ENCODE measurements at regions not wholly inside any gene's neighbourhood (a gene's known extent, or its start where the extent isn't known, plus 50 kb on each side); places are given as distances from the start of the nearest gene placed in this dataset.
A peak's percentile ranks its signal among the peaks of the same experiment; 100 is the strongest.
"Not testable (repeated sequence)": the region's sequence is repeated elsewhere in the genome, so short reads cannot be mapped to it uniquely, and the experiment has no call there.

DNA sequence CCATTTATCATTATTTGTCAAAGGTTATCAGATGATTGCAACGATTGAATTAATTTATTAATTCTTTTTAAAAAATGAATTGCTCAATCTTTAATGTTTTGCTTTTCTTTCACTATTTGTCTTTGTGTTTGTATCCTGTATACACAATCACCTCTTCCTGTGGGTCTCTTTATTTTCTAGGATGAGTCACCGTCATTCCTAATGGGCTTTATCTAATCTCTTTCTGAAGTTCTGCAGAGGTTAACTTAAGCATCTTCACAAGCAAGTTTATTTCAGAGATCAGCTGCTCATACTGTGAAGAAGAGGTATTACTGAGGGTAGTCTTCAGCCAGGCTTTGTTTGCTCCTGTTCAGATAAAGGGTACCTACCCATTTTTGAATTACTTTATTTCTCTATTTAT, 323.9 kb downstream of the NNT start:
- DNase-seq (ENCODE audit: low read depth in 2 of 2): no peak

DNA sequence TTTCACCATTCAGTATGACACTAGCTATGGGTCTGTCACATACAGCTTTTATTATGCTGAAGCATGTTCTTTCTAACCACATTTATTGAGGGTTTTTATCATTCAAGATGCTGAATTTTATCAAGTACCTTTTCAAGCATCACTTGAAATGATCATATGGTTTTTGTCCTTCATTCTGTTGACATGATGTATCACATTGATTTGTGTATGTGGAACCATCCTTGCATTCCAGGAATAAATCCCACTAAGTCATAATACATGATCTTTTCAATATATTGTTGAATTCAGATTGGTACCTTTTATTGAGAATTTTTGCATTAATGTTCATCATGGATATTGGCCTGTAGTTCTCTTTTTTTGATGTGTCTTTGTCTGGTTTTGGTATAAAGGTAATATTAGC, 317.4 kb downstream of the NNT start:
- no peak for DNase-seq (ENCODE audit: low read depth in 2 of 2)

GRCh38 chr5:43917925-43918324, 314.9 kb downstream of the NNT start:
- DNase-seq (ENCODE audit: low read depth in 2 of 2): no peak

DNA sequence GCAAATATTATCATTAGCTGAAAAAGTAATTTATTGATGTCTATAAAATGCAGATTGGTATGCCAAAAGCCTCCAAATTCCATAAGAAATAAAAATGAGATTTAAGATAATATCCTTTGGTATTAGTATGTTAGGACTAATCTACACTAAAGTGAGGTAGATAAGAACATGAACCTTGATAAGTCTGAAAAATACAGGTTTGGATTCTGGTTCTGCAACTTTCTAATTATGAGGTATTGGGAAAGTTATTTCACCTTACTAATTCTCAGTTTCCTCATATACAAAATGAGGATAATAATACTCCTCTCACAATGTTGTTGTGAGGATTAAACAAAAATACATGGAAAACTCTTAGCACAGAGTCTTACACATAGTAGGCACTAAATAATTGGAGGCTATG, 300.1 kb downstream of the NNT start:
- no peak for DNase-seq (ENCODE audit: low read depth in 2 of 2)

- DNase-seq (ENCODE audit: low read depth in 2 of 2): no peak
Measured at GRCh38 chr5:43900974-43901373, 298.0 kb downstream of the NNT start.

DNA sequence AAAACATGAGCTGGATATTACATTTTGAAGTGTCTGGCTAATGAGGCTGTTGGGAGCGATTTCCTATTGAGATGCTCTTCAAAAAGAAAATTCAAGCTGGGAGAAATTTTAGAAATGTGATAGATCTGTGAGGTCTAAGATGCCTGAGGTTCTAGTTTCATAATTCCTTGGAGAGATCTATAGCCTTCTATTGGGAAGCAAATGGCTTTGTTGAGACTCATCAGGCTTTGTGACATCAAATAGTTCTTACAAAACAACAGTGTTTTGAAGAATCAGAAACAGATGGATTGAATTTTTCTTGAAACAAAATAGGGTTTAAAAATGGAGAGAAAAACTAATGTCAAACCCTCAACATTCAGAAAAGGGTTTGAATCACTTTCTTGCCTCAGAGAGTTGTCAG, 292.9 kb downstream of the NNT start:
- DNase-seq (ENCODE audit: low read depth in 2 of 2): no peak

DNA sequence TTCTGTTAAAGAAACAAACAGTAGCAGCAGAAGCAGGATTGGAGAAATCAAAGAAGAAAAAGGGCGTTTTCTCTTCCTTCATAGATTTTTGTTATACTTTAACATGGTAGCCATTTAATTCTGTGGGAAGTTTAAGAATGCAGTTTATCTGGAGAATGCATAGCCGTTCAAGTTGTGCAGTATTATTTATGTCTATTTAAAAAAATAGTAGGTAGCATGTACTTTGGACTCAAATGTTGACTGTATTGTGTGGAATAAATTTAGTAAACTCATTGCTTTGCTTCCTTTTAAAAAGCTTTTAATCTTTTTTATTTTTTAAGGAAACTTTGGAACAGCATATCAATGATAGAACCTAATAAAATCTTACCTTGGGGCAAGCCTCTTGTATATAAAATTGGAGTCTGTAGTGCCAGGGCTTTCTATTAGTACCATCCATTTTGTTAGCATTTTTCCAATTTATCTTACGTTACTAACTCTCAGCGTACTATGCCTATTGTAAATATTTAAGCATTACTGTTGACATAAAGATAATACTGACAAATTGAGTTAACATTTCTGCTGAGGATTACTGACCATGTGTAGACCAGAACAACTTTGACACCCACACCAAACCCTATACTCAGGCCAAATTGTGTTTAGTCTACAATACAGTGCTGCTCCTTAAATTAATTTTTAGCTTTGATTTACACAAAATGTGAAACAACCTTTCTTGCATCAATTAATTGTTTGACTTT, 291.1 kb downstream of the NNT start:
- DNase-seq (ENCODE audit: low read depth in 2 of 2): no peak

DNA sequence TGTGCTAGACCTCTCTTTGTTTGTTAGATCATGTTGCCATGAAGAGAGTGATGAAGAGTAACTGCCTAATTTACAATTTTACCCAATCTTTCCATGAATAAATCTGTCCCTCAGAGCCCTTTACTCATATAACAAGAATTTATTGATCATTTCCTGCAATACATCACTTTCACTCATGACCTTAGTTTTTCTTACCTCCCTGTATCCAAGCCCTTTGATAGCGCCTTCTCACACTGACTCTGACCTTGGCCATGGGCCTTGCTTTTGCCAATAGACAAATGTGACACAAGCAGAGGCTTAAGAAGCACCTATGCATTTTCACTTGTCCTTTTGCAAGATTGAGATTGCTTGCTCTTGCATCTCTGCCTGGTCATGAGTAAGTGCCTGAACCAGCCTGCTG, 288.1 kb downstream of the NNT start:
- DNase-seq (ENCODE audit: low read depth in 2 of 2): no peak

DNA sequence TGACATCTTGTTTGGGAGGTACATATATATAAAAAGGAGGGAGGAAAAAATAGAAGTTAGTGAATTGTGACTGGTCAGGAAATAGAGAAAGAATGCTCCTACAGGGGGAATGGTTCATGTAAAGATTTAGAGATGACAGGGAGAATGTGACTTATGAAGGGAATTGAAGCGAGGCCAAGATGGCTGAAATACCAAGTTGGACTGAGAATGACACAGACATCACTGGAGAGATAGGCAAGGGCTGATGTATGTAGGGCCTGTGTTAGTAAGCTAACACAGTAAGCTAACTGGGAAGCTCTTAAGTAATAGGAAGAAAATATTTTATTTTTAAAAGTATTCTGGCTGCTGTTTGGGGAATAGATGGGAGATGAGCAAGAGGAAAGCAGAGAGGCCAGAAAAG, 286.3 kb downstream of the NNT start:
- DNase-seq (ENCODE audit: low read depth in 2 of 2): no peak

GRCh38 chr5:43875741-43876140, 272.8 kb downstream of the NNT start:
- no peak for DNase-seq (ENCODE audit: low read depth in 2 of 2)

GRCh38 chr5:43874772-43875171, 271.8 kb downstream of the NNT start:
- no peak for DNase-seq (ENCODE audit: low read depth in 2 of 2)

DNA sequence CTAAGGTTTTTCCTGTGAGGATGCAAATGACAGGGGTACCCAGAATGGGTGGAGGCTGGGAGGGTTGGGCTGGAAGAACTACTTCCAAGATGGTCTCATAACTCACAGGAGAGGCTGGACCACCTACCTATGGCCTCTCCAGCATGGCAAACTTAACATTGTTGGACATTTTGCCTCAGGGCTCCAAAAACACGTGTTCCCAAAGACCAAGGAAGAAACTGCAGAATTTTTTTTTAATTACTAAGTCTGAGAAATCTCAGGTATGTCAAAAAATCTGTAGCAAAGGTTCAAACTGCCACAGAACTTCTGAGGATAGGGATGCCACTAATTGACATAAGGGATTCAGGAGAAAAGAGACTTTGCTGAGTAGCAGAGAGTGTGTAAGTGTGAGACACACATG, 270.8 kb downstream of the NNT start:
- no peak for DNase-seq (ENCODE audit: low read depth in 2 of 2)

DNA sequence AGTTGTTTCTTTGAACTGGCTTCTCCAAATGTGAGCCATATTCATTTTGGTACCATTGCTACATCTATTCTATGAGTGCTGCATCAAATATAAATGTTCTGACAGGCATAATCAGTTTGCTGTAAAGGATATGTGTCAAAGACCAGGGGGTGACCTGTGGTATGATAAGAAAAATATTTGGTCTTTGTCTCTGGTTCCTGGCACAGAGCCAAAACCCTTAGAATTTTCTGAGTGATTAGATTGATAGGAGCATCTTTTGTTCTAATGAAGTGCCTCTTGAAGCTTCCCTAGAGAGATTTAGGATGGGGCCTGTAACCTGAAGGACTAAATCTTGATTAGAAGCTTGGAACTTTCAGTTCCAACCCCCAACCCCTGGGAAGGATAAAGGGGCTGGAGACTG, 256.3 kb downstream of the NNT start:
- DNase-seq (ENCODE audit: low read depth in 2 of 2): no peak

DNA sequence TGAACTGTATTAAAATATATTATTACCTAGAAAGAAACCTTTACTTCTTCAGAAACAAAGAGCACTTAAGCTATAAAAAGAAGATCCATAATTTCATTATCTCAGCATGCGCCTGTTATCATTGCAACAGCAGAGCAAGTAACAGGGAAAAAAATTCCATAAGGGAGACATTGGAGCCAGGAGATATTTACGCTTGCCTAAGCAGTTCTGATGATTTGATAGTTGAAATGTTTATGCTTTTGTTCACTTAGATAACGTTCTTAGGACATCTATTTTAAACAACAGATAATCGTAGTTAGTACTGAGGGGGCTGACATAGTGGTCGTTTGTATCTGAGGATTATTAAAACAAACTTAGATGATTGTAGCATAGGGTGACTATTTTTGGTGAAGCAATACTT, 252.5 kb downstream of the NNT start:
- DNase-seq (ENCODE audit: low read depth in 2 of 2): no peak

DNA sequence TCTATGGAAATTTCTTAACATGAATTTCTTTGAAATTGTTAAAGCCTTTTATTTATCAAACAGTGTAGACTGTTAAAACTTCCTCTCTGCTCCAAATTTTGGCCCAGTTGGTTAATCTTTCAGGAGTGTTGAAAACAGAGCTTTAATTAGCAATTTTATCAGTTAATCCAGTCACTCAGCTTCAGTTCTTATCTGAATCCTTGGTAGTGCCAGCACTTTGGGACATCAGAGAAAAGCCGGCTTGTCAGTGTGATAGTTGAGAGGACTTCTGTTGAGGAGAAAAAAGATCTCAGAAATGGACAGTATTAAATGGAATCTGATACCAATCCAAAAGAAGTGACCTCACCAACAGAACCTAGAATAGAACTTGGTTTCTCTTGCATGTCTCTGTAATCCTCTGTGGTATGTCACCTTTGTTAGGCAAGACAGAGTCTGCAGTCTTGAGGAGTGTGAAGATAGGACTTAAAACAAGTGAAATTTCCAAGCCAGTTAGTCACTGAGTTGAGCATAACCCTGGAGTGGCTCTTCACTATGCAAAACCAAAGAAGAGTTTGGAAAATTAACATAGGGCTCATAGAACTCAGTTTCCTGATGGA, 251.8 kb downstream of the NNT start:
- no peak for DNase-seq (ENCODE audit: low read depth in 2 of 2)

DNA sequence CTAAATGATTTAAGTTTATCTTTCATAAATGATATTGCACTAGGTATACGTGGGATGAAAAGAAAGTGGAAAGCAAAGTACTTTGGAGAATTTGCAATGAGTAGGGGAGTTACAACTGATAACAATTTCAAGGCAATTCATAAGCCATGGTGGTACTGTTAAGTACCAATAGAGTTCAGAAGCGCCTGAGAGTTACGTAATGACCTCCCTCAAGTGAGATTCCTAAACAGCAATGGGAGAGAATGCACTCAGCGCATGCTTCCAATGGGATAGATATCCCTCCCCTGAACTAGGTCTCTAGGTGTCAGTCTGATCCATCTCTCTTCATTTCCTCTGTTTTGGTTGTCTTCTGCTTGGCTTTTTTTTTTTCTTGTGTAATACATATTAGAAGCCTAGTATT, 249.3 kb downstream of the NNT start:
- no peak for DNase-seq (ENCODE audit: low read depth in 2 of 2)

GRCh38 chr5:43851741-43852140, 248.8 kb downstream of the NNT start:
- DNase-seq (ENCODE audit: low read depth in 2 of 2): no peak

- DNase-seq (ENCODE audit: low read depth in 2 of 2): no peak
Measured at GRCh38 chr5:43840424-43841125, 237.6 kb downstream of the NNT start.

DNA sequence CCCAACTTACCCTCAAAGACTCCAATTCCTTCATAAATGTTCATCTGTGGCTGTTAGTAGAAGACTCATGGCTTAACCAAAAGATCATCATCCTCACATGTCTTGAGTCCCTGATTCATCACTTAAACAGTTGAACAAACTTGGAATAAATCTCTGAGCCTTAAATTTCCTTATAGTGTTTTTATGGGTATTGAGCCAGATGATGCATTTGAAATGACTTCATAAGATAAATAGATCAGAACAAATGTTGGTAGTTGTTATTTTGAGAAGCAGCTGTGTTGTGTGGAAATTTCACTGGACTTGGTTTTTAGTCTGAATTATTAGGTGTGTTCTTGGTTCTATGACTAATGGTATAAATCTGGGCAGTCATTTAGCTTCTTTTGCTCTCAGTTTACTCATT, 236.2 kb downstream of the NNT start:
- DNase-seq (ENCODE audit: low read depth in 2 of 2): peak; percentile 38 to 46

DNA sequence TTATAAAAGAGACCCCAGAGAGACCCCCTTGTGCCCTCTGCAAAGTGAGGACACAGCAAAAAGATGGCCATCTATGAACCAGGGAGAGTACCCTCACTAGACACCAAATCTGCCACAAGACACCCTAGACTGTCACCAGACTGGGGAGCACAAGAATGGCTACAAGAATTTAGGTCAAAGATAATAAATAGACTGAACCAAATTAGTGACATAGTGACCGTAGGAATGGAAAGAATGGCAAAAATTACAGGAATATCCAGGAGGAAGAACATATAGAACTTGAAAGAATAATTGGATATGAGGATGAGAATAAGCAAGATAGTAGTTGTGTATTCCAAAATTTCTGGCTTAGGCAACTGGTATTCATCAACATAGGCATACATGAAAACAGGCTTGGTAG, 235.0 kb downstream of the NNT start:
- DNase-seq (ENCODE audit: low read depth in 2 of 2): no peak

DNA sequence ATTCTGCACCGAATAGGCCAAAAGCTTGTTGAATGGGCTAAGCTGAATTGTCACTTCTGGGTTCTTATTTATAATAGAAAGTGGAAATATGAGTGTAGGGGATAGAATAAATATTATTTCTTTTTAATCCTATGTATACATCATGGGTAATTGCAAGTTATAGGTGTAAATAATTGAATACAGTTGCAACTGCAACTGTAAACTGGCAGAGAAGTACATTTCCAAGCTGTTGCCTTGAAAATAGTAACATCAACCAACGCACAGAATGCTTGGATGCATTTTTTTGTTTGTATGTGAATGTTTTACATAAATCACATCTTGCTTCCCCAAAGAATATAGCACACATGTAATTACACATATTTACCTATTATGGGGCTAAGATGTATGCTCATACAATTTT, 234.1 kb downstream of the NNT start:
- DNase-seq (ENCODE audit: low read depth in 2 of 2): no peak

DNA sequence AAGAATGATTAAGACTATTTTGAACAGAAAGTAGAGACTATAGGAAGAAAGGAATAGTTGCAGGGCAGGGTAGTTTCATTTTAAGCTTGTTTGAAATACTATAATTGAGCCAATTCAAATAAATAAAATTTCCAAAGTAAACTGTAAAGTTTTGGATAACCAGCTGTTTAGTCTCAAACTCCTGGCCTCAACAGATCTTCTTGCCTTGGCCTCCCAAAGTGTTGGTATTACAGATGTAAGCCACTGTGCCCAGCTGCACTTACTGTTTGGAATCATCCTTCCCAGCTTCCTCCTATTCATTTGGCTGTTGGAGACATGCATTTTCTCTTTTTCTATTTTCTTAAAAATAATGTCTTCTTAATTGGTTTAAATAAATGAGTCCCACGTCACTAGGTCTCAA, 231.0 kb downstream of the NNT start:
- no peak for DNase-seq (ENCODE audit: low read depth in 2 of 2)

GRCh38 chr5:43824325-43824964, 221.5 kb downstream of the NNT start:
- not testable (repeated sequence) for DNase-seq (ENCODE audit: low read depth in 2 of 2)

Measured in fibroblast of skin of left quadriceps (primary cell).